Bronchial epithelial cell (primary cell): ENCODE measurements at regions not wholly inside any gene's neighbourhood (a gene's known extent, or its start where the extent isn't known, plus 50 kb on each side); places are given as distances from the start of the nearest gene placed in this dataset.

Experiments
- DNase-seq: peaks from one replicate; pipeline ENCODE4 v3.0.0-alpha.2; 2010; ENCODE audit warnings: low read depth
- FAIRE-seq: peaks from 2 replicates; lab custom pipeline; 2011; peaks lifted over from hg19 to GRCh38; lab: Jason Lieb, UNC
- H3K27me3 ChIP-seq: 2 replicates; pipeline ENCODE4 v1.5.1; 2011; ENCODE audit warnings: low read length; ENCODE audit not compliant: control insufficient read depth, insufficient read depth
- H3K36me3 ChIP-seq: 2 replicates; pipeline ENCODE4 v1.5.1; 2011; ENCODE audit warnings: low read length; ENCODE audit not compliant: control insufficient read depth, insufficient read depth
- H3K4me3 ChIP-seq: 2 replicates; pipeline ENCODE4 v1.5.1; 2011; ENCODE audit warnings: mild to moderate bottlenecking, low read depth, low read length, control low read depth
- TF ChIP-seq, protein P1 (sequence below): IDR thresholded peaks from 2 replicates; pipeline ENCODE4 v1.5.1; 2011; ENCODE audit warnings: mild to moderate bottlenecking, moderate library complexity, low read length, control low read depth, inconsistent platforms; ENCODE audit not compliant: insufficient read depth, severe bottlenecking

DNA sequence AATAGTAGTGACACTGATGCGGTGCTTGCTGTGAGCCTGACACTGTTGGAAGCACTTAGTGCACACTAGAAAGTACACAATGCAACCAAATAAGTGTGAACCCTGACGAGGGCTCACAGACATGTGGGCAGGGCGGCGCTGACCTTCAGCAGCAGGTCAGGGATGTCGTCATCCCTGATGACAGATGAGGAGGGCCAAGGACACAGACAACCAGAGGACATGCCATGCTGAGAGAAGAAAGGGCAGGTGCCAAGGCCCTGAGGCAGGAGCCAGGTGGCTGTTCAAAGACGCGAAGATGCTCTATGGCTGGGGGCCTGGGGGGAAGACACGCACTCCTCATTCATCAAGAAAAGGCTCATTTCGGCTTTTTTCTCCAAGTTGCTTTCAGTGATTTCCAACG, 176.4 kb upstream of the CST7 start:
- TF ChIP-seq, protein P1, sequence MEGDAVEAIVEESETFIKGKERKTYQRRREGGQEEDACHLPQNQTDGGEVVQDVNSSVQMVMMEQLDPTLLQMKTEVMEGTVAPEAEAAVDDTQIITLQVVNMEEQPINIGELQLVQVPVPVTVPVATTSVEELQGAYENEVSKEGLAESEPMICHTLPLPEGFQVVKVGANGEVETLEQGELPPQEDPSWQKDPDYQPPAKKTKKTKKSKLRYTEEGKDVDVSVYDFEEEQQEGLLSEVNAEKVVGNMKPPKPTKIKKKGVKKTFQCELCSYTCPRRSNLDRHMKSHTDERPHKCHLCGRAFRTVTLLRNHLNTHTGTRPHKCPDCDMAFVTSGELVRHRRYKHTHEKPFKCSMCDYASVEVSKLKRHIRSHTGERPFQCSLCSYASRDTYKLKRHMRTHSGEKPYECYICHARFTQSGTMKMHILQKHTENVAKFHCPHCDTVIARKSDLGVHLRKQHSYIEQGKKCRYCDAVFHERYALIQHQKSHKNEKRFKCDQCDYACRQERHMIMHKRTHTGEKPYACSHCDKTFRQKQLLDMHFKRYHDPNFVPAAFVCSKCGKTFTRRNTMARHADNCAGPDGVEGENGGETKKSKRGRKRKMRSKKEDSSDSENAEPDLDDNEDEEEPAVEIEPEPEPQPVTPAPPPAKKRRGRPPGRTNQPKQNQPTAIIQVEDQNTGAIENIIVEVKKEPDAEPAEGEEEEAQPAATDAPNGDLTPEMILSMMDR = no peak
- DNase-seq = no peak
- Histone ChIP-seq H3K4me3 (no peak overlapping the region), H3K27me3 (no peaks in the 10 kb centered on the region), H3K36me3 (no peaks in the 10 kb centered on the region)
- no peak for FAIRE-seq

DNA sequence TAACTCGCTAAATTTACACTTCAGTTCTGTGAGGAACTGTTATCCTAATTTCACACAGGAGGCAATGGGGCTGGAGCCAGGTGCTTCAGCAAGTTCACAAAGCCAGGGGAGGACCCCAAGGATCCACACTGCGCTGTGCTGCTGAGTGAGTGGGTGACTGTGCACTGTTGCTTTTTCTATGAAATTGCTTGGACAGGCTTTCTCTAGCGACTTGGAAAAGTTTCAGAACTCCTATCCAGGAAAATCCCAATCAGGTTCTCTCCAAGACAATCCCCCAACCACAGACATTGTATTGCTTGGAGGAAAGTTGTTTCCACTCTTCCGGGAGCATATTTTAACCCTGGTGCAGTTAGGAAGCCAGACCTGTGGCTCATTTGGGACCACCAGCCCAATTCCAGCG, 175.9 kb upstream of the CST7 start:
- H3K4me3 ChIP-seq = no peak overlapping the region
- TF ChIP-seq, protein P1 = no peak
- DNase-seq (no peak), FAIRE-seq (peak; percentile 64)
- no peaks in the 10 kb centered on the region for H3K27me3 ChIP-seq
- no peaks in the 10 kb centered on the region for H3K36me3 ChIP-seq

DNA sequence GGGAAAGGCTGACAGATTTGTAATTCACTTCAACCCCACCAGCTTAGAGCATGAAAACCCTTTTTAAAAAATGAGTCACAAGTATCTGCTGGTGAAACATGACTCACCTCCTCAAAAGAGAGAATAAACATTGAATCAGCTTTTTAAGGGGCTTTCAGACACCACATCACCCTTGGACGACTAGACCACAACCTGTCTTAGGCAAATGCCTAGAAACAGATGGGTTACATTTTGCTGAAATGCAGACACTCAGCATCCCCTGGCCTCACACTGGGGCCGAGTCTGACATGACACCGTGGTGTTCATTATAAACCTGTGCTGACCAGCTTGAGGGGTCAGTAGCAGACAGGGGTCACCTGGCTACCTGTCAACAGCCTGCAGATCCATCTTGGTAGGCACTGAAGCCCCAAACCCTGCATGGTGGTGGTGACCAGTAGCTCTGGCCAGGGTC, 175.3 kb upstream of the CST7 start:
- DNase-seq = peak; percentile 97
- H3K4me3 ChIP-seq = no peak overlapping the region
- no peaks in the 10 kb centered on the region for H3K36me3 ChIP-seq
- H3K27me3 ChIP-seq = no peaks in the 10 kb centered on the region
- TF ChIP-seq, protein P1 = no peak
- FAIRE-seq = peak; percentile 36

DNA sequence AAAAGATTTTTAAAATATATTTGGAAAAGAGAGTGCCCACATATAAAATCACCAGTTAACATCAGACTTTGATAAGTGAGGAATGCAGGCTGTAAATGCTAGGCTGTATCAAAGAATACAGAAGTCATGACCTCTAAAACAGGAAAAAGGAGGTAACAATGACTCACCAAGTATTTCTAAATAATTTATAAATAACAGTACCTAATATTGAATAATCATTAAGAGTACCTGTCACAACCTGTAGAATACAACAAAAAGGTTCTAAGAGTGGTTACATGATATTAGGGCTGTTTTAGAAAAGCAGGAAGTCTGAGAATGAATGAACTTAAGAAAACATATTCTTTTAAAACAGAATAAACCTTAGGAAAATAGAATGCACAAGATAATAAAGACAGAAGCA, 173.1 kb upstream of the CST7 start:
- no peak for FAIRE-seq
- DNase-seq = peak; percentile 86
- no peaks in the 10 kb centered on the region for H3K36me3 ChIP-seq
- TF ChIP-seq, protein P1 = no peak
- H3K4me3 ChIP-seq = no peak overlapping the region
- no peaks in the 10 kb centered on the region for H3K27me3 ChIP-seq

DNA sequence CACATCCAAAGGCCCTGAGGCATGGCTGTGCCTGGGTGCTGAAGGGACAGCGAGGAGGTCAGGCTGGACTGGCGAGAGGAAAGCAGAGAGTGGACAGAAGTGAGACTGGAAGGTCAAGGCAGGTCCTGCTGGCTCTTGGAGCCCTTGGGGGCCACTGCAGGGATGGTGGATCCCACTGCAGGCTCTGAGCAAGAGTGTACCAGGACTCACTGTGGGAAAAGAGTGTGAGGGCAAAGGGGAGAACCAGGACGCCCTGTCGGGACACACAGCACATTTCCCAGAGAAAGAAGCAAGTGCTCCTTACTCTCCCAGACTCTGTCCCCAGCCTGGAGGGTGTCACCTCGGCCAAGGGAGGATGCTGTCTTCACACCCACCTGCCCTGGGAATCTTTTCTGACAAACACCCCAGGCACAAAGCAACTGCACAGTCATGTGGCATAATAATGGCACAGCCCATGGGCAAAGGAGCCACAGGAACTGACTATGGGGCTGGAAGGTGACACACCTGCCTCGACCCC, 172.3 kb upstream of the CST7 start:
- Histone ChIP-seq H3K27me3 (no peaks in the 10 kb centered on the region), H3K4me3 (no peak overlapping the region), H3K36me3 (no peaks in the 10 kb centered on the region)
- TF ChIP-seq, protein P1 = no peak
- DNase-seq = no peak
- peak; percentile 73 for FAIRE-seq

DNA sequence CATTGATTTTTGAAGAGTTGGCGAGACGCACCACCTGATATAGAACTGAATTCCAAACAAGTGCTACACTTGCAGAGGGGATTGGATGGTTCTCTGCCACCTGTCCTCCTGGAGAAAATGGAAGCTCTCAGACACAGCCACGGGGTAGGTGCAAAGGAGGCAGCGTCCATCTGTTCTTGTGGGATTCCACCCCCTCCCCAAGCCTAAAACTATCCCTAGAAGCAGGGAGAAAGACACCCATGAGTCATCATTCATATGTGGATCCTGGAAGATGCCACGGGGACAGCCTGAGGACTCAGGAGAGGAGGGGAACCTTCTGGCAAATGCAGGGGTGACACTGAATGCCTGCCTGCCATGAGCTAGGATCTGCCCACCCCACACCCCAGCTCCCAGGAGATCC, 171.3 kb upstream of the CST7 start:
- TF ChIP-seq, protein P1 = no peak
- Histone ChIP-seq H3K36me3 (no peaks in the 10 kb centered on the region), H3K4me3 (no peak overlapping the region), H3K27me3 (no peaks in the 10 kb centered on the region)
- FAIRE-seq (no peak), DNase-seq (no peak)
